Dendritic cell treated with granulocyte-macrophage colony-stimulating factor and Interleukin-4, amounts not matched to agents 40 ng/mL and 50 ng/mL, for 4 days (primary cell): ENCODE measurements at regions not wholly inside any gene's neighbourhood (a gene's known extent, or its start where the extent isn't known, plus 50 kb on each side); places are given as distances from the start of the nearest gene placed in this dataset.

Experiments used
- H3K27ac Mint-ChIP-seq: one replicate; pipeline ENCODE4 v1.8.0; 2022; ENCODE audit warnings: mild to moderate bottlenecking, mixed read lengths
- H3K27me3 Mint-ChIP-seq: one replicate; pipeline ENCODE4 v1.8.0; 2022; ENCODE audit warnings: mild to moderate bottlenecking, mixed read lengths
- H3K36me3 Mint-ChIP-seq: one replicate; pipeline ENCODE4 v1.8.0; 2022; ENCODE audit warnings: low read depth, mixed read lengths
- H3K4me1 Mint-ChIP-seq: one replicate; pipeline ENCODE4 v1.8.0; 2022; ENCODE audit warnings: low read depth, mixed read lengths
- H3K4me3 Mint-ChIP-seq: one replicate; pipeline ENCODE4 v1.8.0; 2022; ENCODE audit warnings: mild to moderate bottlenecking, moderate library complexity, mixed read lengths
- H3K9me3 Mint-ChIP-seq: one replicate; pipeline ENCODE4 v1.8.0; 2022; ENCODE audit warnings: mixed read lengths
- intact Hi-C: fragments of 100-400 bp; cut with micrococcal nuclease; formaldehyde crosslinking; loops from one replicate; pipeline ENCODE4 v1.15.0; 2022

DNA sequence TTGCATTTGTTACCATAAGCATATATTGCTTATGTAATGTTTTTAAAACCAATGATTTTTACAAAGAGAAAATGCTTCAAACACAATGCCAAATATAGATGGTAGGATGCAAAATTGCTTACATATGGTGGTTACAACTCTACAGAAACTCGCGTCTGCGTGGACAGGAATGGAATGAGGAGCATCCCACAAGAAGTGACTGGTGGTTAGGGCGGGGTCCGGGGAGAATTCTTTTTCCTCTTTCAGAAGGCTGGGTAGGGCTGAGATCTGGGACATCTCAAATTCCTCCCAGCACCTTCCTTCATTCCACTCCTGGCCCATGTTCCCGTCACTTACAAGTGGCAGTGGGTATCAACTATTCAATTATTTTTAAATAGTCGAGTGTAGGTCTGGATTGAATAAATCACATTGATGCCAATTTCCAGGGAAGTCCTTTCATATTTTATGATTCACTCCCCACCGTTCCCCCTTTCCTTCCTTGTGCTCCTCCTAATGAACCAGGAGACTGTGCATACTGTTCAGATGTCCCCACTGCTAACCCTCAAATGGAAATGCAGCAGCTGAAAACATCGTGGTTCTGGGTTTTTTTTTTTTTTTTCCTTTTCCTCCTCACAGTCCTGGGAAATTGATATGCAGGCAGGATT lies 174.5 kb upstream of the POU3F1 start:
- no peak overlapping the region for H3K27ac Mint-ChIP-seq
- H3K27me3 Mint-ChIP-seq: peaks cover 10% of the 10 kb centered on the region
- intact Hi-C loops: no loop called here
- H3K4me3 Mint-ChIP-seq: no peak overlapping the region
- no peaks in the 10 kb centered on the region for H3K9me3 Mint-ChIP-seq
- H3K4me1 Mint-ChIP-seq: no peaks in the 10 kb centered on the region
- no peaks in the 10 kb centered on the region for H3K36me3 Mint-ChIP-seq

DNA sequence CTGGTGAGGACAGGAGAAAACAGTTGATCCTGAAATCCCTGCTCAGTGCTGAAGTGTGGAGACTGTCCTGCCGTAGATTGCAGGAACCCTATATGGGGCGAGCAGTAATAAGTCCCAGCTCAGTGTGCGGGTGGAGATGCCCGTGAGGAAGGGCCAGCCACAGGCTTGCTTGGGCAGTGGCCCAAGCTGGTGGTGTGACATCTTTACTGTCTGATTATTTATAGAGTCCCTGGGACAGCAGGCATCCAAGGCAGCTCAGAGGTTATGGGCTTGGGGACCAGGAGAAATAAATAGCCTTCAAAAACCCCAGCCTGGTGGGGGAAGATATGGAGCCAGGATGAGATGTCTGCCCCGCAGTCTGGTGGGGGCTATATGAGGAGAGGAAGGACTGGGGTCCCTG lies 170.7 kb upstream of the POU3F1 start:
- intact Hi-C loops: no loop called here
- Mint-ChIP-seq H3K36me3 (no peaks in the 10 kb centered on the region), H3K27ac (no peak overlapping the region), H3K4me1 (peaks cover 7% of the 10 kb centered on the region), H3K9me3 (no peaks in the 10 kb centered on the region), H3K27me3 (peaks cover 27% of the 10 kb centered on the region), H3K4me3 (no peak overlapping the region)

DNA sequence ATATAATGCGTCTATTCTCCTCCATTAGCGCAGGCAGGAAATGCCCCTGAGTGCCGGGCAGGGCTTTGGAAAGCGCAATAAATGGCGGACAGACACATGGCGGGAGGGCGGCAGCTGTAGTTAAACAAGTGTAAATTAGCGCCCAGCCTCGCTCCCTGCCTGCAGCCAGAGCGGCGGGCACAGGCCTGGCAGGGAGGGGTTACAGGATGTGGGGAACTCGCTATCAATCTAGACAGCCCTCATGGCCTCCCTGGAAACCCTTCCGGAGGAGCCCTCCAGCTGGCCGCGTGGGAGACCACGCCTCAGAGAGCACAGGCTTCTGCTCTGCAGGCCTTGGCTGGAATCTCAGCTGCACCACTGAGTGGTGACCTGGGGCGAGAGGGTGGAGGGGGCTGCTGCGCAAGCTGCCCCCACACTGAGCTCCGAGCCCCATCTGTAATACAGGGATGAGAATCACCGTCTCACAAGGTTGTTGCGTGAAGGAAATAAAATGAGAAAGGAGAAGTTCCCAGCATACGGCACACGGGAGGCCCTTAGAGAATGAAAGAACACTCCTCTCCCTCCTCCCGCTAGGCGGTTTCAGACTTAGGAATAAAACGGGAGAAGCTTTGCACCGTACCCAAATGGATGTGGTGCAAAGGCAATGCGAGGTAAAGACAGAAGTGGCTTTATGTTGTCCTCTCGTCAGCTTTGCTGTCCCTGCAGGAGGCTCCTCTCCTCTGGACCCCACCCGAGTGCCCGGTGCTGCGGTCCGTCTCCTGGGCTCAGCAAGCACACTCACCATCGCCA lies 167.2 kb upstream of the POU3F1 start:
- intact Hi-C loops: no loop called here
- Mint-ChIP-seq H3K4me1 (peaks cover 7% of the 10 kb centered on the region), H3K27ac (no peak overlapping the region), H3K27me3 (peaks cover 21% of the 10 kb centered on the region), H3K4me3 (peak overlapping the region; percentile 63), H3K9me3 (no peaks in the 10 kb centered on the region), H3K36me3 (no peaks in the 10 kb centered on the region)

DNA sequence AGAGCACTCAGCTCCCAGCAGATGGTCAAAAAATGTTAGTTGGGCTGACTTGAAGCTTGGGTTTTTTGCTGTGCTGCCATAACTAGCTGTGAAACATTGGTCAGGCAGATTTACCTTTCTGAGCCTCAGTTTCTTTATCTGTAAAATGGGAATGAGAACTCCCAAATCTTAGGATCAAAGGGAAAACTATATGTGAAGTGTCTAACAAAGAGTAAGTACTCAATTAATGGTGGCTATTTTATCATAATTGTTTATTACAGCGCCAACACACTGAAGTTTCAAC lies 164.2 kb upstream of the POU3F1 start:
- no peak overlapping the region for H3K27ac Mint-ChIP-seq
- H3K4me1 Mint-ChIP-seq: peaks cover 7% of the 10 kb centered on the region
- no peaks in the 10 kb centered on the region for H3K36me3 Mint-ChIP-seq
- no peak overlapping the region for H3K4me3 Mint-ChIP-seq
- H3K9me3 Mint-ChIP-seq: no peaks in the 10 kb centered on the region
- intact Hi-C loops: no loop called here
- H3K27me3 Mint-ChIP-seq: peaks cover 21% of the 10 kb centered on the region

- Mint-ChIP-seq H3K27me3 (peaks cover 21% of the 10 kb centered on the region), H3K27ac (no peak overlapping the region), H3K4me3 (no peak overlapping the region), H3K36me3 (no peaks in the 10 kb centered on the region), H3K4me1 (peaks cover 7% of the 10 kb centered on the region), H3K9me3 (no peaks in the 10 kb centered on the region)
- intact Hi-C loops: no loop called here
Measured at GRCh38 chr1:38210021-38210894, 163.7 kb upstream of the POU3F1 start.

- H3K4me3 Mint-ChIP-seq: no peak overlapping the region
- H3K36me3 Mint-ChIP-seq: no peaks in the 10 kb centered on the region
- intact Hi-C loops: no loop called here
- H3K4me1 Mint-ChIP-seq: peaks cover 5% of the 10 kb centered on the region
- no peaks in the 10 kb centered on the region for H3K9me3 Mint-ChIP-seq
- H3K27me3 Mint-ChIP-seq: peaks cover 15% of the 10 kb centered on the region
- H3K27ac Mint-ChIP-seq: no peak overlapping the region
Measured at GRCh38 chr1:38208716-38209632, 162.4 kb upstream of the POU3F1 start.

- Mint-ChIP-seq H3K36me3 (no peaks in the 10 kb centered on the region), H3K9me3 (no peaks in the 10 kb centered on the region), H3K27ac (no peak overlapping the region), H3K27me3 (peaks cover 5% of the 10 kb centered on the region), H3K4me1 (no peaks in the 10 kb centered on the region), H3K4me3 (no peak overlapping the region)
- intact Hi-C loops: no loop called here
Measured at GRCh38 chr1:38207906-38208305, 161.3 kb upstream of the POU3F1 start.

GRCh38 chr1:38207275-38207674 lies 160.7 kb upstream of the POU3F1 start:
- Mint-ChIP-seq H3K4me1 (no peaks in the 10 kb centered on the region), H3K27ac (no peak overlapping the region), H3K27me3 (peaks cover 3% of the 10 kb centered on the region), H3K4me3 (no peak overlapping the region), H3K9me3 (no peaks in the 10 kb centered on the region), H3K36me3 (no peaks in the 10 kb centered on the region)
- intact Hi-C loops: no loop called here

DNA sequence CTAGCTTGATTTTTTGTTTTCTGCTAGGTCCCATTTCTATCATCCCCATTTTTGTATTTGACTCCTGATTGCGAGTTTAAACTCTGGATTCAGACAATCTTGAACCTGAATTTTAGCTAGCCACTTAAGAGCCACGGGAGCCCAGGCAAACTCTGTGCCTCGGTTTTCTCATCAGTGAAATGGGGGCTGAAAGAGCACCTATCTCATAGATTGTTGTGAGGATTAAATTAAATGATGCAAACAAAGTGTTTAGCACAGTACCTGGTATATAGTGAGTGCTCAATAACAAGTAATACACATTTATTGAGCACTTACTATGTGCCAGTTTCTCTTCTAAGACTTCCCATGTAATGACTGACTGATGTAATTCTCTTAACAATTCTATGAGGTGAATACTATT lies 158.1 kb upstream of the POU3F1 start:
- H3K4me3 Mint-ChIP-seq: no peak overlapping the region
- no peaks in the 10 kb centered on the region for H3K4me1 Mint-ChIP-seq
- no peak overlapping the region for H3K27ac Mint-ChIP-seq
- intact Hi-C loops: no loop called here
- H3K9me3 Mint-ChIP-seq: no peaks in the 10 kb centered on the region
- H3K36me3 Mint-ChIP-seq: no peaks in the 10 kb centered on the region
- no peaks in the 10 kb centered on the region for H3K27me3 Mint-ChIP-seq

GRCh38 chr1:38203441-38203840 lies 156.8 kb upstream of the POU3F1 start:
- H3K4me1 Mint-ChIP-seq: no peaks in the 10 kb centered on the region
- H3K36me3 Mint-ChIP-seq: no peaks in the 10 kb centered on the region
- no peaks in the 10 kb centered on the region for H3K27me3 Mint-ChIP-seq
- H3K4me3 Mint-ChIP-seq: no peak overlapping the region
- no peak overlapping the region for H3K27ac Mint-ChIP-seq
- intact Hi-C loops: no loop called here
- no peaks in the 10 kb centered on the region for H3K9me3 Mint-ChIP-seq

DNA sequence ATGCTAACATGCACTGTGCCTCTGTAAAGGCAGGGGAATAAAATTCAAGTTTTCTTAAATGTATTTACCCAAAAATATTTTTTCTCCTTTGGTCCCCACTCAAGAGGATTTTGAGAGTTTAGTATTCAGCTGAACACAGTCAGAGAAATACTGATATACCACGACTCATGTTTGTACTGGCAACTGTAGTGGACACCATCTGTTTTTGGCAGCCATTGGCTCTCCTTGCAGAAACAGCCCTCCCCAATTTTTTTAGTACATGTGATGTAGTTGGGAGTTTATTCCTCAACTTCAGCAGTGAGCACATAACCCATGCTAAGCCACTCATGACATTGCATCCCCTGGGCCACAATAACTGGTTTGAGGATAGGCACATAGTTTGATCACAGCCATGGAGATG lies 154.8 kb upstream of the POU3F1 start:
- Mint-ChIP-seq H3K27me3 (no peaks in the 10 kb centered on the region), H3K4me1 (no peaks in the 10 kb centered on the region), H3K36me3 (no peaks in the 10 kb centered on the region), H3K27ac (no peak overlapping the region), H3K9me3 (no peaks in the 10 kb centered on the region), H3K4me3 (no peak overlapping the region)
- intact Hi-C loops: no loop called here

DNA sequence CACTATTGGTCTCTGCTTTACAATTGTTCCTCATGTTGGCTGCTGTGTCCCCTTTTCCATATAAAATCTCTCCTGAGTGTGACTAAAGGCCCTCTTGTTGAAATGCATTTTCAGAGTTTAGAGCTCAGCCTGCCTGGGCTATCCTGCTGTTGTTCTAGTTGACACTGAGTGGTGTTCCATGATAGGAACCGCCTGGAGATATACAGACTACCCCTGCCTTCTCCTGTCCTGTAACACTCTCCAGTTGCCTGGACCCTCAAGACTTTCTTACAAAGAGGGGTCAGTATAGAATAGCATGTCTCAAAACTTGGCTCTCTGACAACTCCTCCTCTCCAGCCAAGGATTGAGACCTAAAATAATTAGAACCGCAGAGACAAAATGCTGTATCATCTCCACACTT lies 152.0 kb upstream of the POU3F1 start:
- Mint-ChIP-seq H3K4me1 (no peaks in the 10 kb centered on the region), H3K9me3 (no peaks in the 10 kb centered on the region), H3K27me3 (no peaks in the 10 kb centered on the region), H3K36me3 (no peaks in the 10 kb centered on the region), H3K27ac (no peak overlapping the region), H3K4me3 (no peak overlapping the region)
- intact Hi-C loops: no loop called here

- H3K9me3 Mint-ChIP-seq: no peaks in the 10 kb centered on the region
- H3K27ac Mint-ChIP-seq: no peak overlapping the region
- H3K4me1 Mint-ChIP-seq: no peaks in the 10 kb centered on the region
- no peaks in the 10 kb centered on the region for H3K27me3 Mint-ChIP-seq
- H3K4me3 Mint-ChIP-seq: no peak overlapping the region
- intact Hi-C loops: no loop called here
- H3K36me3 Mint-ChIP-seq: no peaks in the 10 kb centered on the region
Measured at GRCh38 chr1:38198099-38198498, 151.5 kb upstream of the POU3F1 start.
